ENCODE measurements at regions not wholly inside any gene's neighbourhood (a gene's known extent, or its start where the extent isn't known, plus 50 kb on each side); places are given as distances from the start of the nearest gene placed in this dataset.

- Histone ChIP-seq H3K4me1 (peaks cover 0 to 5% (median 0%) of the 10 kb centered on the region in 4 donors), H3K9me3 (no peaks in the 10 kb centered on the region), H3K27me3 (no peaks in the 10 kb centered on the region), H3K4me3 (no peak overlapping the region), H3K27ac (no peak overlapping the region), H3K36me3 (no peaks in the 10 kb centered on the region)
- DNase-seq (ENCODE audit: low spot score in 2 of 2), result no peak
- 73 to 78% methylated on average over 1 of the region's 1 CpG for WGBS, 2 donors
- no peak for TF ChIP-seq POLR2A (IDR thresholded peaks at IDR 0.05)
- TF ChIP-seq EP300 (IDR thresholded peaks at IDR 0.05), result no peak
- TF ChIP-seq CTCF (IDR thresholded peaks at IDR 0.05), result no peak
Measured at GRCh38 chr11:109993786-109994185, 99.4 kb upstream of the ZC3H12C start.

DNA sequence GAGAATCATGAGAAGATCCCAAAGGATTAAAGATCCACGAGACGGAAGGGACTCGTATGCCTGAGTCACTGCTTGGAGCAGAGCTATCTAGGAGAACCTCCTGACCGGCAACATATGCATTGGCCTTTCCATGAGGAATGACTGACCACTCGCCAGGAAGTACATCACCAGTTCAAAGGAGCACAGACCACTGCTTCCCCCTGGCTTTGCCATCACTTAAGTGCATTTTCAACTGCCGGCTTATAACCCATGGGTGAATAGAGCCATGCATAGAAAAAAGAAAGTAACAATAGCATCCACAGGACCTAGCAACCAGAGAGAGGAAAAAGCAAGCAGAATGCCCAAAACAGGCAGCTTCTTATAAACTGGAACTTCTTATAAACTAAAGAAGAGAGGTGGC, 98.3 kb upstream of the ZC3H12C start:
- no peaks in the 10 kb centered on the region for H3K9me3 ChIP-seq
- H3K27ac ChIP-seq, result peak overlapping the region in 1 of 4 donors; percentile 21
- H3K27me3 ChIP-seq, result no peaks in the 10 kb centered on the region
- 69 to 72% methylated on average over 6 of the region's 6 CpGs for WGBS, 2 donors
- no peak for DNase-seq (ENCODE audit: low spot score in 2 of 2)
- peaks cover 0 to 14% (median 0%) of the 10 kb centered on the region in 4 donors for H3K4me1 ChIP-seq
- TF ChIP-seq POLR2A (IDR thresholded peaks at IDR 0.05), result no peak
- TF ChIP-seq CTCF (IDR thresholded peaks at IDR 0.05), result no peak
- TF ChIP-seq EP300 (IDR thresholded peaks at IDR 0.05), result no peak
- H3K4me3 ChIP-seq, result no peak overlapping the region
- no peaks in the 10 kb centered on the region for H3K36me3 ChIP-seq

- TF ChIP-seq CTCF (IDR thresholded peaks at IDR 0.05) (no peak), POLR2A (IDR thresholded peaks at IDR 0.05) (no peak), EP300 (IDR thresholded peaks at IDR 0.05) (no peak)
- Histone ChIP-seq H3K27me3 (no peaks in the 10 kb centered on the region), H3K9me3 (no peaks in the 10 kb centered on the region)
Measured at GRCh38 chr11:109996060-109996459, 97.1 kb upstream of the ZC3H12C start.

DNA sequence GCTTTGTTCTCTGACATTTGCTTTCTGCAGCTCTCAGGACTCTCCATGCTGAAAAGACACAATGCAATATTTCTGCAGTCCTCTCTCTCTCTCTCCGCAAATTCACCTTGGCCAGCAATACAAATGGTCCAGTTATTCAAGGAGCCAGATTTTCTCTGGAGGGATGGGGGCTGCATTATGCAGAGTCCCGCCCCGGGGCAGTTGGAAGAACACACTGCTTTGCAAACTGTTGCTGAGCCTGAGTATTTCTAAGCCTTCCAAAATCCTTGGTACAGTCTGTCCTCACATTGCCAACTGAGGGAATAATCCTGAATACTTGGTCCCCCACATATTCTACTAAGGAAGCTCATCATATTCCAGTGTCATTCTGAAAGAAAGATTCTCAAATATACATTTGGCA, 94.3 kb upstream of the ZC3H12C start:
- DNase-seq (ENCODE audit: low spot score in 2 of 2), result no peak
- Histone ChIP-seq H3K4me3 (no peak overlapping the region), H3K36me3 (no peaks in the 10 kb centered on the region), H3K27me3 (no peaks in the 10 kb centered on the region), H3K4me1 (peaks cover 0 to 17% (median 0%) of the 10 kb centered on the region in 4 donors), H3K27ac (no peak overlapping the region), H3K9me3 (no peaks in the 10 kb centered on the region)
- TF ChIP-seq EP300 (IDR thresholded peaks at IDR 0.05), result no peak
- TF ChIP-seq POLR2A (IDR thresholded peaks at IDR 0.05), result no peak
- TF ChIP-seq CTCF (IDR thresholded peaks at IDR 0.05), result no peak
- 42 to 44% methylated on average over 3 of the region's 3 CpGs for WGBS, 2 donors

More at GRCh38 chr11:109996060-109996459, 97.1 kb upstream of the ZC3H12C start:
- Histone ChIP-seq H3K4me3 (no peak overlapping the region), H3K27ac (no peak overlapping the region), H3K36me3 (no peaks in the 10 kb centered on the region), H3K4me1 (peaks cover 0 to 17% (median 0%) of the 10 kb centered on the region in 4 donors)
- DNase-seq (ENCODE audit: low spot score in 2 of 2), result no peak

- Histone ChIP-seq H3K4me3 (no peak overlapping the region), H3K27ac (peak overlapping the region in 1 of 4 donors; percentile 19), H3K9me3 (no peaks in the 10 kb centered on the region), H3K36me3 (no peaks in the 10 kb centered on the region), H3K4me1 (peaks cover 0 to 17% (median 0%) of the 10 kb centered on the region in 4 donors), H3K27me3 (no peaks in the 10 kb centered on the region)
- DNase-seq (ENCODE audit: low spot score in 2 of 2), result no peak
- TF ChIP-seq EP300 (IDR thresholded peaks at IDR 0.05) (peak in 1 of 2 donors; percentile 53), CTCF (IDR thresholded peaks at IDR 0.05) (no peak), POLR2A (IDR thresholded peaks at IDR 0.05) (no peak)
- 41 to 43% methylated on average over 6 of the region's 6 CpGs for WGBS, 2 donors
Measured at GRCh38 chr11:110000031-110000502, 93.1 kb upstream of the ZC3H12C start.
